Ascending aorta (tissue), 2 donors: ENCODE measurements at regions not wholly inside any gene's neighbourhood (a gene's known extent, or its start where the extent isn't known, plus 50 kb on each side); places are given as distances from the start of the nearest gene placed in this dataset.

Source experiments
- DNase-seq, 2 donors: peaks; one replicate each; pipeline ENCODE4 v3.0.0-alpha.2; 2019; ENCODE audit warnings: low spot score in 2 of 2
- H3K27ac ChIP-seq, 2 donors: fragments of 200-600 bp; sonication (generic); one replicate each; pipeline ENCODE4 v1.5.1; 2016 to 2017; ENCODE audit warnings: mild to moderate bottlenecking in 1 of 2
- H3K27me3 ChIP-seq: fragments of 200-600 bp; sonication (generic); one replicate; pipeline ENCODE4 v1.5.1; 2017
- H3K36me3 ChIP-seq, 2 donors: fragments of 200-600 bp; sonication (generic); one replicate each; pipeline ENCODE4 v1.5.1; 2016
- H3K4me1 ChIP-seq, 2 donors: fragments of 200-600 bp; sonication (generic); one replicate each; pipeline ENCODE4 v1.5.1; 2016 to 2017; ENCODE audit warnings: mild to moderate bottlenecking in 1 of 2
- H3K4me3 ChIP-seq, 2 donors: fragments of 200-600 bp; sonication (generic); one replicate each; pipeline ENCODE4 v1.5.1; 2016 to 2017; ENCODE audit warnings: mild to moderate bottlenecking in 1 of 2
- H3K9me3 ChIP-seq, 2 donors: fragments of 200-600 bp; sonication (generic); one replicate each; pipeline ENCODE4 v1.5.1; 2016
- intact Hi-C: fragments of 100-400 bp; cut with DNase I; formaldehyde crosslinking; loops from one replicate; pipeline ENCODE4 v1.15.1; 2023
- TF ChIP-seq, protein P1 (sequence below), 3 experiments: fragments of 200-600 bp in 2 of 3; fragments of 450-650 bp in 1 of 3; sonication (generic) in 2 of 3; IDR thresholded peaks; one replicate each; pipeline ENCODE4 v1.5.1; 2016 to 2019; ENCODE audit warnings: antibody characterized with exemption in 3 of 3, mild to moderate bottlenecking in 1 of 3, moderate library complexity in 1 of 3

DNA sequence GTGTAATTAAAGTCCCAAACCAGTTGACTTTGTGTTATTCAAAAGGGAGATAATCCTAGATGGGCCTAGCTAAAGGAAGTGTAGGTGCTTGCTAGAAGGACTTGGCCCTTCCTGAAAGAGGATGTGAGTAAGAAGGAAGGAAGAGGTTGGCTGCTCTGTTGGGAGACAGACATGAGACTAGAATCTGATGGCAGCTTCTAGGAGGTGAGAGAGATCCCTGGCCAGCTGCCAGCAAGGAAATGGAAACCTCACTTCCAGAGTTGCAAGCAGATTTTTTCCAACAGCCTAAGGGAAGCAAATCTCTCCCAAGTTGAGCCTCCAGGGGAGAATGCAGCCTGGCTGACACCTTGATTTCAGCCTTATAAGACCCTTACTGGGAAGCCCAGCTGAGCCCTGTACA lies 368.4 kb upstream of the ZMIZ1 start:
- Histone ChIP-seq H3K27me3 (no peaks in the 10 kb centered on the region), H3K4me3 (no peak overlapping the region), H3K4me1 (no peaks in the 10 kb centered on the region), H3K36me3 (no peaks in the 10 kb centered on the region), H3K9me3 (no peaks in the 10 kb centered on the region), H3K27ac (no peak overlapping the region)
- intact Hi-C loops, result no loop called here
- DNase-seq, result no peak
- TF ChIP-seq, protein P1, sequence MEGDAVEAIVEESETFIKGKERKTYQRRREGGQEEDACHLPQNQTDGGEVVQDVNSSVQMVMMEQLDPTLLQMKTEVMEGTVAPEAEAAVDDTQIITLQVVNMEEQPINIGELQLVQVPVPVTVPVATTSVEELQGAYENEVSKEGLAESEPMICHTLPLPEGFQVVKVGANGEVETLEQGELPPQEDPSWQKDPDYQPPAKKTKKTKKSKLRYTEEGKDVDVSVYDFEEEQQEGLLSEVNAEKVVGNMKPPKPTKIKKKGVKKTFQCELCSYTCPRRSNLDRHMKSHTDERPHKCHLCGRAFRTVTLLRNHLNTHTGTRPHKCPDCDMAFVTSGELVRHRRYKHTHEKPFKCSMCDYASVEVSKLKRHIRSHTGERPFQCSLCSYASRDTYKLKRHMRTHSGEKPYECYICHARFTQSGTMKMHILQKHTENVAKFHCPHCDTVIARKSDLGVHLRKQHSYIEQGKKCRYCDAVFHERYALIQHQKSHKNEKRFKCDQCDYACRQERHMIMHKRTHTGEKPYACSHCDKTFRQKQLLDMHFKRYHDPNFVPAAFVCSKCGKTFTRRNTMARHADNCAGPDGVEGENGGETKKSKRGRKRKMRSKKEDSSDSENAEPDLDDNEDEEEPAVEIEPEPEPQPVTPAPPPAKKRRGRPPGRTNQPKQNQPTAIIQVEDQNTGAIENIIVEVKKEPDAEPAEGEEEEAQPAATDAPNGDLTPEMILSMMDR (IDR thresholded peaks at IDR 0.05), result no peak

DNA sequence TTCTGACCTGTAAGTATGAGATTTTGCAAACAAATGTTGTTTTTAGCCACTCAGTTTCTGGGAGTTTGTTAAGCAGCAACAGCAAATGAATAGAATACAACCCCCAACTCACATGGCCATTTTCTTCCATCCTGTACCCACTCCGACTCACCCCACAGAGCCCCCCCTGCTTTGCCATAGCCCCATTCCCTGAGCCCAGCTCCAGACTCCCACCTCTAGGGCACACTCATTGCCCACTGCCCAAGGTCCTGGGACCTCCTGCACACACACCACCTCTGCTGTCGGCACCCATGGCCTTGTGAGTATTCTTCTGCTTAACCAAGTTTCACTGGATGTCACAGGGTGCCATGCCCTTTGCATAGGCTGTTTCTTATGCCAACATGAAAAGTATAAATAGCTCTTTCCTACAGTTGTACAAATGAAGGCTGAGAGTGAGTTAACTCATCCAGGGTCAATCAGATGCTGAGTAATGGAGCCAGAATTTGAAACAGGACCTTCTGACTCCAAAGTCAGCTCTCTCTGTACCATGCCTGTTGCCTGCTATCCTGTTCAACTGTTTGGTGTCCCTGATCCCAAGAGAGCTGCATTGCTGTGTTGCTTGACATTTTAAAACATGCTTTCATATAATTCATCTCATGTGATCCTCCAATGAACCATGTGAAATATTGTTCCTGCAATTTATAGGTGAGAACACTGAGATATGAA lies 367.8 kb upstream of the ZMIZ1 start:
- intact Hi-C loops, result no loop called here
- DNase-seq, result no peak
- Histone ChIP-seq H3K27ac (no peak overlapping the region), H3K9me3 (no peaks in the 10 kb centered on the region), H3K4me1 (no peaks in the 10 kb centered on the region), H3K27me3 (no peaks in the 10 kb centered on the region), H3K36me3 (no peaks in the 10 kb centered on the region), H3K4me3 (no peak overlapping the region)
- TF ChIP-seq, protein P1 (IDR thresholded peaks at IDR 0.05), result no peak

DNA sequence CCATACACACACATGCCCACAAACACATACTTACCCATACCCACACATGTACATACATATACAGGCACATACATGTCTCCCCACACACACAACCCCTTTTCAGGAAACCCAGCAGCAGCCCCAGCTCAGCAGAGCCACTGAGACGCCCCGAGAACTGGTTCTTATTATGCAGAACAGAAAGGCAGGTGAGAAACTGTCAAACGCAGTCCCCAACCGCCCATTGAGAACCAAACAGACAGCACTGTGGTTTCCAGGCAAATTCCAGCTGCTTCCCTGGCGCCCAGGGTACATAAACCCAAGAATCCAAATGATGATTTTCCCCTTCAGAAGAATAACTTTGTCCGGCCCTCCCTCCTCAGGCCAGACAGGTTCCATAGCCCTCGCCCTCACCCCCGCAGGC lies 366.6 kb upstream of the ZMIZ1 start:
- H3K4me1 ChIP-seq, result no peaks in the 10 kb centered on the region
- H3K4me3 ChIP-seq, result no peak overlapping the region
- no peak overlapping the region for H3K27ac ChIP-seq
- DNase-seq, result no peak
- intact Hi-C loops, result no loop called here
- H3K36me3 ChIP-seq, result no peaks in the 10 kb centered on the region
- H3K27me3 ChIP-seq, result no peaks in the 10 kb centered on the region
- TF ChIP-seq, protein P1 (IDR thresholded peaks at IDR 0.05), result no peak
- no peaks in the 10 kb centered on the region for H3K9me3 ChIP-seq

DNA sequence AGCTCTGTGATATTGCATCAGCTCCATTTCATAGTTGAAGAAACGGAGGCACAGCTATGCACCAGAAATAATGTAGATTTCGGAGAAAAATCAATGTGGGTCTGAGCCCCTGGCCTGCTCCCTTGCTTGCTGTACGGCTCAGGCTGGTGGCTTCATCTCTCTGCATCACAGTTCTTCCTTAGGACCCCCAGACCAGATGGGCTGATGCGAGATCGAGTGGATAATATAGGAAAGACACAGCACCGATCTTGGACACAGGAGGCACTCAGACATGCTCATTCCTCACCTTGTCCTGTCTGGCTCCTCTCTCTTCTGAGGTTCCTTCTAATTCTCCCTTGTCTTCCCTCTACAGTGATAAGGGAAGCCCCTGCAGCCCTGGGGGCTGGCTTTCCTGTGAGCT lies 365.9 kb upstream of the ZMIZ1 start:
- no peak overlapping the region for H3K27ac ChIP-seq
- H3K4me1 ChIP-seq, result no peaks in the 10 kb centered on the region
- H3K4me3 ChIP-seq, result no peak overlapping the region
- no peaks in the 10 kb centered on the region for H3K36me3 ChIP-seq
- no peaks in the 10 kb centered on the region for H3K9me3 ChIP-seq
- H3K27me3 ChIP-seq, result no peaks in the 10 kb centered on the region
- no peak for DNase-seq
- intact Hi-C loops, result no loop called here
- TF ChIP-seq, protein P1 (IDR thresholded peaks at IDR 0.05), result no peak

GRCh38 chr10:78703593-78703992 lies 365.2 kb upstream of the ZMIZ1 start:
- no peak for DNase-seq
- intact Hi-C loops, result no loop called here
- H3K4me3 ChIP-seq, result no peak overlapping the region
- H3K27ac ChIP-seq, result no peak overlapping the region
- H3K36me3 ChIP-seq, result no peaks in the 10 kb centered on the region
- H3K9me3 ChIP-seq, result no peaks in the 10 kb centered on the region
- H3K27me3 ChIP-seq, result no peaks in the 10 kb centered on the region
- H3K4me1 ChIP-seq, result no peaks in the 10 kb centered on the region
- TF ChIP-seq, protein P1 (IDR thresholded peaks at IDR 0.05), result no peak

GRCh38 chr10:78706256-78706655 lies 362.5 kb upstream of the ZMIZ1 start:
- intact Hi-C loops, result no loop called here
- Histone ChIP-seq H3K27ac (no peak overlapping the region), H3K4me1 (no peaks in the 10 kb centered on the region), H3K9me3 (no peaks in the 10 kb centered on the region), H3K36me3 (no peaks in the 10 kb centered on the region), H3K4me3 (no peak overlapping the region), H3K27me3 (no peaks in the 10 kb centered on the region)
- TF ChIP-seq, protein P1 (IDR thresholded peaks at IDR 0.05), result no peak
- DNase-seq, result no peak
